ENCODE measurements at regions not wholly inside any gene's neighbourhood (a gene's known extent, or its start where the extent isn't known, plus 50 kb on each side); places are given as distances from the start of the nearest gene placed in this dataset.

- no peak for DNase-seq
- H3K27ac ChIP-seq (ENCODE audit: low read length): no peak overlapping the region
- H4K20me1 ChIP-seq (ENCODE audit: insufficient read depth, low read length): no peaks in the 10 kb centered on the region
- no peak overlapping the region for H3K9ac ChIP-seq (ENCODE audit: low read length)
- no peaks in the 10 kb centered on the region for H3K9me2 ChIP-seq (replicated peaks; ENCODE audit: insufficient read depth, low read length)
- no peaks in the 10 kb centered on the region for H3F3A ChIP-seq (ENCODE audit: insufficient read depth, low read length)
- no peak overlapping the region for H3K4me3 ChIP-seq (ENCODE audit: low read length)
- H3K4me1 ChIP-seq (ENCODE audit: low read length): no peaks in the 10 kb centered on the region
- H3K36me3 ChIP-seq (replicated peaks; ENCODE audit: insufficient read depth, low read length): no peaks in the 10 kb centered on the region
- H3K9me3 ChIP-seq (replicated peaks; ENCODE audit: insufficient read depth, low read length): no peaks in the 10 kb centered on the region
- H3K27me3 ChIP-seq (replicated peaks; ENCODE audit: insufficient read depth, low read length): no peaks in the 10 kb centered on the region
- no peak for TF ChIP-seq EZH2 (optimal IDR thresholded peaks at IDR 0.05; ENCODE audit: low read depth, low read length)
- TF ChIP-seq EZH2phosphoT487 (IDR thresholded peaks at IDR 0.05; ENCODE audit: low read length): no peak
- TF ChIP-seq, protein P1, sequence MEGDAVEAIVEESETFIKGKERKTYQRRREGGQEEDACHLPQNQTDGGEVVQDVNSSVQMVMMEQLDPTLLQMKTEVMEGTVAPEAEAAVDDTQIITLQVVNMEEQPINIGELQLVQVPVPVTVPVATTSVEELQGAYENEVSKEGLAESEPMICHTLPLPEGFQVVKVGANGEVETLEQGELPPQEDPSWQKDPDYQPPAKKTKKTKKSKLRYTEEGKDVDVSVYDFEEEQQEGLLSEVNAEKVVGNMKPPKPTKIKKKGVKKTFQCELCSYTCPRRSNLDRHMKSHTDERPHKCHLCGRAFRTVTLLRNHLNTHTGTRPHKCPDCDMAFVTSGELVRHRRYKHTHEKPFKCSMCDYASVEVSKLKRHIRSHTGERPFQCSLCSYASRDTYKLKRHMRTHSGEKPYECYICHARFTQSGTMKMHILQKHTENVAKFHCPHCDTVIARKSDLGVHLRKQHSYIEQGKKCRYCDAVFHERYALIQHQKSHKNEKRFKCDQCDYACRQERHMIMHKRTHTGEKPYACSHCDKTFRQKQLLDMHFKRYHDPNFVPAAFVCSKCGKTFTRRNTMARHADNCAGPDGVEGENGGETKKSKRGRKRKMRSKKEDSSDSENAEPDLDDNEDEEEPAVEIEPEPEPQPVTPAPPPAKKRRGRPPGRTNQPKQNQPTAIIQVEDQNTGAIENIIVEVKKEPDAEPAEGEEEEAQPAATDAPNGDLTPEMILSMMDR (IDR thresholded peaks at IDR 0.05; ENCODE audit: low read length): no peak
- H3K4me2 ChIP-seq (ENCODE audit: low read depth, low read length): no peak overlapping the region
- H2AFZ ChIP-seq (ENCODE audit: low read length): no peak overlapping the region
- no peaks in the 10 kb centered on the region for H3K79me2 ChIP-seq (ENCODE audit: low read length)
These were observed 209.3 kb upstream of the MYT1L start for GRCh38 chr2:2540406-2540805.

DNA sequence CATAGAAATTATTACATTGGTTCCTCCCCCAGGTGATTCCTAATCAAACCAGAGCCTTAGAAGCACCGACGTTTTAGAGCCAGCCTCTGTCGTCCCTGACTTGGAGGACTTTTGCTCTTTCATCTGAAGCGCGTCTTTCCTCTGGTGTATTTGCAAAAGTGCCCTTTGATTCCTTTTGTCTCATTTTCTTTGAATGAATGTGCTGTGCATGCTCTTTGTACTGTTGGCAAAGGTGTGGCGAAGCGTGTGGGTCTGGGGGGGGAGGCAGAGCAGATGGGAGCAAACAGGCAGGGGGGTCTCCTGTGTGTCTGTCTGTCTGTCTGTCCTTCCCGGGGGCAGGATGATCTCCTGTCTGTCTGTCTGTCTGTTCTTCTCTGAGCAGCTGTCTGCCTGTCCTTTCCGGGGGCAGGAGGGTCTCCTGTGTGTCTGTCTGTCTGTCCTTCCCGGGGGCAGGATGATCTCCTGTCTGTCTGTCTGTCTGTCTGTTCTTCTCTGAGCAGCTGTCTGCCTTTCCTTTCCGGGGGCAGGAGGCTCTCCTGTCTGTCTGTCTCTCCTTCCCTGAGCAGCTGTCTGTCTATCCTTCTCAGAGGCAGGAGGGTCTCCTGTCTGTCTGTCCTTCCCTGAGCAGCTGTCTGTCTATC lies 205.5 kb upstream of the MYT1L start:
- H2AFZ ChIP-seq (ENCODE audit: low read length): no peak overlapping the region
- DNase-seq: no peak
- H4K20me1 ChIP-seq (ENCODE audit: insufficient read depth, low read length): no peaks in the 10 kb centered on the region
- no peaks in the 10 kb centered on the region for H3K79me2 ChIP-seq (ENCODE audit: low read length)
- no peaks in the 10 kb centered on the region for H3K36me3 ChIP-seq (replicated peaks; ENCODE audit: insufficient read depth, low read length)
- H3K27me3 ChIP-seq (replicated peaks; ENCODE audit: insufficient read depth, low read length): no peaks in the 10 kb centered on the region
- H3K9me2 ChIP-seq (replicated peaks; ENCODE audit: insufficient read depth, low read length): no peaks in the 10 kb centered on the region
- H3F3A ChIP-seq (ENCODE audit: insufficient read depth, low read length): no peaks in the 10 kb centered on the region
- H3K4me3 ChIP-seq (ENCODE audit: low read length): no peak overlapping the region
- H3K4me2 ChIP-seq (ENCODE audit: low read depth, low read length): no peak overlapping the region
- no peak overlapping the region for H3K9ac ChIP-seq (ENCODE audit: low read length)
- no peaks in the 10 kb centered on the region for H3K4me1 ChIP-seq (ENCODE audit: low read length)
- H3K27ac ChIP-seq (ENCODE audit: low read length): no peak overlapping the region
- TF ChIP-seq, protein P1 (IDR thresholded peaks at IDR 0.05; ENCODE audit: low read length): no peak
- no peak for TF ChIP-seq EZH2phosphoT487 (IDR thresholded peaks at IDR 0.05; ENCODE audit: low read length)
- TF ChIP-seq EZH2 (optimal IDR thresholded peaks at IDR 0.05; ENCODE audit: low read depth, low read length): no peak
- no peaks in the 10 kb centered on the region for H3K9me3 ChIP-seq (replicated peaks; ENCODE audit: insufficient read depth, low read length)

- Histone ChIP-seq H3K4me3 (ENCODE audit: low read length) (no peak overlapping the region), H2AFZ (ENCODE audit: low read length) (no peak overlapping the region), H3K9me3 (replicated peaks; ENCODE audit: insufficient read depth, low read length) (no peaks in the 10 kb centered on the region), H3K27me3 (replicated peaks; ENCODE audit: insufficient read depth, low read length) (no peaks in the 10 kb centered on the region), H3K27ac (ENCODE audit: low read length) (no peak overlapping the region), H3K9me2 (replicated peaks; ENCODE audit: insufficient read depth, low read length) (no peaks in the 10 kb centered on the region), H4K20me1 (ENCODE audit: insufficient read depth, low read length) (no peaks in the 10 kb centered on the region), H3K4me2 (ENCODE audit: low read depth, low read length) (no peak overlapping the region), H3K36me3 (replicated peaks; ENCODE audit: insufficient read depth, low read length) (no peaks in the 10 kb centered on the region), H3K4me1 (ENCODE audit: low read length) (no peaks in the 10 kb centered on the region), H3F3A (ENCODE audit: insufficient read depth, low read length) (no peaks in the 10 kb centered on the region), H3K9ac (ENCODE audit: low read length) (no peak overlapping the region), H3K79me2 (ENCODE audit: low read length) (no peaks in the 10 kb centered on the region)
- TF ChIP-seq EZH2phosphoT487 (IDR thresholded peaks at IDR 0.05; ENCODE audit: low read length): no peak
- TF ChIP-seq, protein P1 (IDR thresholded peaks at IDR 0.05; ENCODE audit: low read length): no peak
- TF ChIP-seq EZH2 (optimal IDR thresholded peaks at IDR 0.05; ENCODE audit: low read depth, low read length): no peak
- DNase-seq: no peak
These were observed 199.3 kb upstream of the MYT1L start for GRCh38 chr2:2530334-2530733.

All from MM.1S (cell line).